SU-DHL-6 (cell line): ENCODE measurements at regions not wholly inside any gene's neighbourhood (a gene's known extent, or its start where the extent isn't known, plus 50 kb on each side); places are given as distances from the start of the nearest gene placed in this dataset.

Experiments used
- H2AFZ ChIP-seq: fragments of 200-600 bp; sonication (generic); 2 replicates; pipeline ENCODE4 v1.6.1; 2014; ENCODE audit warnings: low read depth, mild to moderate bottlenecking, moderate library complexity, mixed read lengths, antibody characterized with exemption, low read length; ENCODE audit not compliant: severe bottlenecking
- H3F3A ChIP-seq: fragments of 200-600 bp; shearing (Covaris generic); 2 replicates; pipeline ENCODE4 v1.6.0; 2016; ENCODE audit warnings: antibody characterized with exemption, mild to moderate bottlenecking; ENCODE audit not compliant: insufficient read depth
- H3K27ac ChIP-seq: fragments of 200-600 bp; sonication (generic); 2 replicates; pipeline ENCODE4 v1.5.1; 2016; ENCODE audit warnings: low read depth, mild to moderate bottlenecking, low read length, moderate library complexity, mixed read lengths
- H3K27me3 ChIP-seq: fragments of 200-600 bp; sonication (generic), shearing (Covaris generic); 2 replicates; pipeline ENCODE4 v1.6.0; 2014; ENCODE audit warnings: mild to moderate bottlenecking, low read length
- H3K36me3 ChIP-seq: fragments of 200-600 bp; sonication (generic); 2 replicates; pipeline ENCODE4 v1.6.1; 2014; ENCODE audit warnings: mild to moderate bottlenecking, low read length, mixed read lengths
- H3K4me2 ChIP-seq: fragments of 300-600, 200-600 bp; shearing (Covaris generic), sonication (generic); 2 replicates; pipeline ENCODE4 v1.6.0; 2014; ENCODE audit warnings: low read length, low read depth, mild to moderate bottlenecking; ENCODE audit not compliant: poor library complexity, severe bottlenecking
- H3K4me3 ChIP-seq: fragments of 200-600 bp; sonication (generic); 2 replicates; pipeline ENCODE4 v1.5.1; 2014; ENCODE audit warnings: antibody characterized with exemption, low read length, mild to moderate bottlenecking, mixed read lengths; ENCODE audit not compliant: insufficient read depth, poor library complexity, severe bottlenecking
- H3K79me2 ChIP-seq: fragments of 200-600 bp; sonication (generic); 2 replicates; pipeline ENCODE4 v1.6.1; 2014; ENCODE audit warnings: mild to moderate bottlenecking, low read length, moderate library complexity; ENCODE audit not compliant: insufficient read depth
- H3K9ac ChIP-seq: fragments of 200-600 bp; sonication (generic); 2 replicates; pipeline ENCODE4 v1.7.0; 2014; ENCODE audit warnings: mild to moderate bottlenecking, low read length
- H3K9me2 ChIP-seq: fragments of 200-600 bp; sonication (generic); replicated peaks from 2 replicates; pipeline ENCODE4 v1.6.1; 2014; ENCODE audit warnings: low read length; ENCODE audit not compliant: insufficient read depth
- H3K9me3 ChIP-seq: fragments of 200-600 bp; sonication (generic); 2 replicates; pipeline ENCODE4 v1.6.1; 2014; ENCODE audit warnings: low read length, mixed read lengths; ENCODE audit not compliant: insufficient read depth
- H4K20me1 ChIP-seq: fragments of 200-600 bp; sonication (generic); 2 replicates; pipeline ENCODE4 v1.6.1; 2014; ENCODE audit warnings: low read depth, mild to moderate bottlenecking, antibody characterized with exemption, low read length, moderate library complexity, mixed read lengths
- CTCF ChIP-seq: fragments of 200-600 bp; sonication (generic); IDR thresholded peaks from one replicate; pipeline ENCODE4 v1.5.1; 2017; ENCODE audit warnings: antibody characterized with exemption, mild to moderate bottlenecking, low read length, moderate library complexity; ENCODE audit not compliant: insufficient read depth, poor library complexity, severe bottlenecking
- EZH2phosphoT487 ChIP-seq: fragments of 200-600 bp; sonication (generic), shearing (Covaris generic); conservative IDR thresholded peaks from 2 replicates; pipeline ENCODE4 v1.6.1; 2018; ENCODE audit warnings: mild to moderate bottlenecking, antibody characterized with exemption, low read length, moderate library complexity, mixed read lengths

- H2AFZ ChIP-seq = no peak overlapping the region
- H3K9me2 ChIP-seq = no peaks in the 10 kb centered on the region
- no peaks in the 10 kb centered on the region for H3K9me3 ChIP-seq
- H3K4me3 ChIP-seq = no peak overlapping the region
- no peaks in the 10 kb centered on the region for H3F3A ChIP-seq
- H3K36me3 ChIP-seq = no peaks in the 10 kb centered on the region
- no peak for TF ChIP-seq CTCF
- TF ChIP-seq EZH2phosphoT487 = no peak
- H3K9ac ChIP-seq = no peak overlapping the region
- H4K20me1 ChIP-seq = no peaks in the 10 kb centered on the region
- no peaks in the 10 kb centered on the region for H3K79me2 ChIP-seq
- no peaks in the 10 kb centered on the region for H3K27me3 ChIP-seq
- no peak overlapping the region for H3K4me2 ChIP-seq
- no peak overlapping the region for H3K27ac ChIP-seq
These were observed 217.8 kb upstream of the TMEM161B start for GRCh38 chr5:88486431-88486830.

- H2AFZ ChIP-seq = no peak overlapping the region
- H3F3A ChIP-seq = no peaks in the 10 kb centered on the region
- no peaks in the 10 kb centered on the region for H3K36me3 ChIP-seq
- H3K27me3 ChIP-seq = no peaks in the 10 kb centered on the region
- H3K79me2 ChIP-seq = no peaks in the 10 kb centered on the region
- TF ChIP-seq EZH2phosphoT487 = no peak
- no peak for TF ChIP-seq CTCF
- H3K9me2 ChIP-seq = no peaks in the 10 kb centered on the region
- no peak overlapping the region for H3K9ac ChIP-seq
- H3K9me3 ChIP-seq = no peaks in the 10 kb centered on the region
- no peak overlapping the region for H3K27ac ChIP-seq
- no peak overlapping the region for H3K4me3 ChIP-seq
- H4K20me1 ChIP-seq = no peaks in the 10 kb centered on the region
- no peak overlapping the region for H3K4me2 ChIP-seq
These were observed 216.9 kb upstream of the TMEM161B start for GRCh38 chr5:88485531-88485930.

DNA sequence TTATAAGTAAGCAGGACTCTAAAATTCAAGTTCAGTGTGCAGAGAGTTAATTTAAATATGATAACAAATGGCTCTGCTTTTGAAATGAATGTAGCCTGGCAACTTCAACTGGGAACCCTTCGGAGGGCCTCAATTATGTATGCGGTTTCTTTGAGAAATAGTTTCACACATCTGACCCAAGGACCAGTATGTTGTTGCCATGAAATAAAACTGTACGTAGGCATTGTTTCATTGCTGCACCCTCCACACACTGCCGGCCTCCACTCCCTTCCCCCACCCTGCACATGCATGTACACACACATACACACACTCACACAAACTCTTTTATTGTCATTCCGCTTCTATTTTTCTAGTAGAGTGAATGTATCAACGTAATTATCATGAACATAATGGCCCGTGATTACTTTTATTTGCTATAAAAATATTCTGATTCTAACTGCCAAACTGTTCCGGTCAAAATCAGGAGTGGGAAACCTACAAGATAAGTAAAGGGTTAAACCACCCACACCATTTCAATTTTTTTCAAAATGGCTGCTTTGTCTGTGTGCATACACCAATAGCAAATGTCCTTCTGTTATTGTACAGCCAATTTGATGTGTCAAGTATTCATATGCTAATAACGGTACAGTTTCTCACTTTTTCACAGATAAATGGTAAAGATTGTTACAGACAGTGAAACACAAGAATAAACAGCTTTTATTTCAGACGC lies 215.5 kb upstream of the TMEM161B start:
- H3K79me2 ChIP-seq = no peaks in the 10 kb centered on the region
- no peaks in the 10 kb centered on the region for H3K9me3 ChIP-seq
- no peak overlapping the region for H2AFZ ChIP-seq
- H3K9me2 ChIP-seq = no peaks in the 10 kb centered on the region
- H3K27ac ChIP-seq = no peak overlapping the region
- H3K4me3 ChIP-seq = no peak overlapping the region
- no peaks in the 10 kb centered on the region for H3K36me3 ChIP-seq
- no peaks in the 10 kb centered on the region for H3K27me3 ChIP-seq
- no peak overlapping the region for H3K4me2 ChIP-seq
- H3K9ac ChIP-seq = no peak overlapping the region
- no peak for TF ChIP-seq CTCF
- no peak for TF ChIP-seq EZH2phosphoT487
- no peaks in the 10 kb centered on the region for H3F3A ChIP-seq
- no peaks in the 10 kb centered on the region for H4K20me1 ChIP-seq
